B cell (primary cell): ENCODE measurements at regions not wholly inside any gene's neighbourhood (a gene's known extent, or its start where the extent isn't known, plus 50 kb on each side); places are given as distances from the start of the nearest gene placed in this dataset.

Experiments used
- ATAC-seq: fragments of 200-7000 bp; cut with Tn5 transposase; one replicate; pipeline ENCODE4 v1.10.0; 2021; ENCODE audit warnings: low read depth, mild to moderate bottlenecking, moderate number of reproducible peaks, moderate library complexity
- CTCF ChIA-PET: fragments of 350-600 bp; sonication (Branson Sonifier 250); formaldehyde crosslinking; loops from one replicate; lab custom pipeline; 2021; ENCODE audit warnings: antibody characterized with exemption, inconsistent platforms; lab: Charles Lee
- POLR2A ChIA-PET: fragments of 350-600 bp; sonication (Branson Sonifier 250); formaldehyde crosslinking; loops from one replicate; lab custom pipeline; 2021; ENCODE audit warnings: antibody characterized with exemption; lab: Charles Lee
- DNase-seq: peaks from one replicate; pipeline ENCODE4 v3.0.0; 2013
- H2AFZ ChIP-seq: 2 replicates; pipeline ENCODE4 v1.6.1; 2012; ENCODE audit warnings: mild to moderate bottlenecking, low read depth, low read length; ENCODE audit not compliant: insufficient read depth, poor library complexity, severe bottlenecking
- H3K27ac ChIP-seq, 2 donors: 1 replicate in 1 of 2; 2 replicates in 1 of 2; pipeline ENCODE4 v1.5.1; 2012 to 2013; ENCODE audit warnings: low read length in 2 of 2, mild to moderate bottlenecking in 2 of 2, moderate library complexity in 1 of 2
- H3K27me3 ChIP-seq, 4 experiments: fragments of 200-600 bp in 1 of 4; sonication (generic) in 1 of 4; replicated peaks in 1 of 4; 1 replicate in 2 of 4; 2 replicates in 2 of 4; pipeline versions ENCODE4 v1.6.1 to v1.7.0; 2013 to 2016; ENCODE audit warnings: low read length in 3 of 4, mild to moderate bottlenecking in 2 of 4, mixed read lengths in 1 of 4, moderate library complexity in 1 of 4; ENCODE audit not compliant: insufficient read depth in 4 of 4, control insufficient read depth in 3 of 4; ENCODE audit errors: control extremely low read depth in 1 of 4
- H3K36me3 ChIP-seq, 2 experiments: replicated peaks in 1 of 2; 1 replicate in 1 of 2; 2 replicates in 1 of 2; pipeline versions ENCODE4 v1.6.1 to v1.7.1; 2013; ENCODE audit warnings: low read length in 1 of 2; ENCODE audit not compliant: insufficient read depth in 2 of 2, control insufficient read depth in 1 of 2; ENCODE audit errors: control extremely low read depth in 1 of 2, extremely low read depth in 1 of 2
- H3K4me1 ChIP-seq, 2 donors: fragments of 200-600 bp in 1 of 2; sonication (generic) in 1 of 2; 1 replicate in 1 of 2; 2 replicates in 1 of 2; pipeline versions ENCODE4 v1.5.1 to v1.6.1; 2013 to 2017; ENCODE audit warnings: low read length in 2 of 2; ENCODE audit not compliant: control insufficient read depth in 2 of 2, insufficient read depth in 2 of 2
- H3K4me2 ChIP-seq: replicated peaks from 2 replicates; pipeline ENCODE3; 2012; ENCODE audit warnings: mild to moderate bottlenecking, low read depth, low read length; ENCODE audit not compliant: poor library complexity, severe bottlenecking
- H3K4me3 ChIP-seq, 5 experiments: fragments of 200-600 bp in 1 of 5; sonication (generic) in 1 of 5; 1 replicate in 3 of 5; 2 replicates in 2 of 5; pipeline versions ENCODE4 v1.5.1 to v1.7.0; 2011 to 2016; ENCODE audit warnings: low read length in 4 of 5, mild to moderate bottlenecking in 4 of 5, low read depth in 2 of 5, control low read depth in 1 of 5, moderate library complexity in 1 of 5; ENCODE audit not compliant: insufficient read depth in 1 of 5; ENCODE audit errors: control extremely low read depth in 1 of 5, extremely low read depth in 1 of 5
- H3K79me2 ChIP-seq: fragments of 200-600 bp; sonication (generic); one replicate; pipeline ENCODE4 v1.6.0; 2016; ENCODE audit warnings: low read length; ENCODE audit not compliant: control insufficient read depth, insufficient read depth
- H3K9ac ChIP-seq: fragments of 200-600 bp; sonication (generic); 2 replicates; pipeline ENCODE4 v1.6.1; 2017; ENCODE audit warnings: mild to moderate bottlenecking, low read length, moderate library complexity
- H3K9me3 ChIP-seq, 3 donors: one replicate each; pipeline versions ENCODE4 v1.6.1 to v1.7.1; 2013; ENCODE audit warnings: low read length in 2 of 3; ENCODE audit not compliant: control insufficient read depth in 2 of 3, insufficient read depth in 1 of 3; ENCODE audit errors: control extremely low read depth in 1 of 3
- H4K20me1 ChIP-seq: 2 replicates; pipeline ENCODE4 v1.6.0; 2012; ENCODE audit warnings: mild to moderate bottlenecking, low read length; ENCODE audit not compliant: insufficient read depth, control insufficient read depth, poor library complexity, severe bottlenecking
- H3K27ac Mint-ChIP-seq: one replicate; pipeline ENCODE4 v1.8.0; 2021; ENCODE audit warnings: mixed read lengths
- H3K27me3 Mint-ChIP-seq: one replicate; pipeline ENCODE4 v1.8.0; 2021; ENCODE audit warnings: mixed read lengths
- H3K4me1 Mint-ChIP-seq: one replicate; pipeline ENCODE4 v1.8.0; 2021; ENCODE audit warnings: mixed read lengths
- H3K4me3 Mint-ChIP-seq: one replicate; pipeline ENCODE4 v1.8.0; 2021; ENCODE audit warnings: mixed read lengths
- H3K9me3 Mint-ChIP-seq: one replicate; pipeline ENCODE4 v1.8.0; 2022; ENCODE audit warnings: mixed read lengths; ENCODE audit not compliant: insufficient read depth
- EZH2 ChIP-seq: IDR thresholded peaks from 2 replicates; pipeline ENCODE4 v1.6.1; 2012; ENCODE audit warnings: borderline replicate concordance, low read depth, mild to moderate bottlenecking, moderate library complexity, low read length; ENCODE audit not compliant: insufficient read depth, poor library complexity, severe bottlenecking
- WGBS: methylation state at CpG from one replicate; pipeline ENCODE4 v1.1.5; 2013; ENCODE audit warnings: missing lambda C conversion rate; ENCODE audit not compliant: insufficient coverage; 5-methylcytosine and 5-hydroxymethylcytosine counted together
- intact Hi-C: fragments of 100-400 bp; cut with micrococcal nuclease; formaldehyde crosslinking; loops from one replicate; pipeline ENCODE4 v1.10.0; 2022
- TF ChIP-seq, protein P1 (sequence below): fragments of 200-600 bp; IDR thresholded peaks from one replicate; pipeline ENCODE4 v1.8.0; 2022; ENCODE audit warnings: antibody characterized with exemption, mild to moderate bottlenecking

DNA sequence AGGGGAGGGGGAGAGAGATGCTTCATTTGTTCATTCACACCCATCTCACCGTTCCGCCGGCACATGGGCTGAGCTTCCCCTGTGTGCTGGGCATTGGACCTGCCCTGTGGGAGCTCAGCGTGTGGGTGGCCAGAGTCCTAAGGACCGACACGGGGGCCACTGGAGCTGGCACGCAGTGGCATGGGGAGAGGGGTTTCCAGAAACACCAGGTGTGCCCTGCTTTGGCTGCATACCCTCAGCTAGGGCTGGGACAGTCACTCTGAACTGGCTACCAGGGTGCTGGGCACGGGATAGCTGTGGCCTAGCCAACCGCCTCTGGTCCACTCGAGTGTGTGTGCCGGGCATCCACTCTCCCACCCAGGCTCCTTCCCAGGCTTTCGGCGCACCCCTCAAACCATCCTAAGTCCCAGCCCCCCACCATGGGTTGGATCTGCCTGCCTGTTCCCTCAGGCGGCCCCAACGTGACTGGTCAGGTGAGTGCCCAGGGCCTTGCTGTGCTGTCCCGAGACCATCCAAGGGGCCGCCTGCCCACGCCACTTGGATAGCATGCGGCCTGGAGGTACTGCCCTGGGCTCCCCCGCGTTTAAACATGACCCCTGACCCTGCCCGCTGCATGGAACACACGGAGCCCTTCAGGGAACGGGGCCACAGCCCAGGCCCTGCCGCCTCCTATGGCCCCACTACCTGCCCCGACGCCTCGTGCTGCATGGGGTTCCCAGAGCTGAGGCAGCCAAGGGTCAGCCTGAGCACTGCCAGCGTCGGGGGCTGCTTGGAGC, 51.6 kb upstream of the LINC01488 start:
- no peak for DNase-seq
- no peak overlapping the region for H2AFZ ChIP-seq
- peaks cover 0 to 11% (median 5%) of the 10 kb centered on the region in 3 donors for H3K9me3 ChIP-seq
- CTCF ChIA-PET: no interaction called here
- H3K36me3 ChIP-seq: no peaks in the 10 kb centered on the region
- peaks cover 0 to 17% (median 0%) of the 10 kb centered on the region in 4 experiments for H3K27me3 ChIP-seq
- no peak for TF ChIP-seq EZH2
- TF ChIP-seq, protein P1, sequence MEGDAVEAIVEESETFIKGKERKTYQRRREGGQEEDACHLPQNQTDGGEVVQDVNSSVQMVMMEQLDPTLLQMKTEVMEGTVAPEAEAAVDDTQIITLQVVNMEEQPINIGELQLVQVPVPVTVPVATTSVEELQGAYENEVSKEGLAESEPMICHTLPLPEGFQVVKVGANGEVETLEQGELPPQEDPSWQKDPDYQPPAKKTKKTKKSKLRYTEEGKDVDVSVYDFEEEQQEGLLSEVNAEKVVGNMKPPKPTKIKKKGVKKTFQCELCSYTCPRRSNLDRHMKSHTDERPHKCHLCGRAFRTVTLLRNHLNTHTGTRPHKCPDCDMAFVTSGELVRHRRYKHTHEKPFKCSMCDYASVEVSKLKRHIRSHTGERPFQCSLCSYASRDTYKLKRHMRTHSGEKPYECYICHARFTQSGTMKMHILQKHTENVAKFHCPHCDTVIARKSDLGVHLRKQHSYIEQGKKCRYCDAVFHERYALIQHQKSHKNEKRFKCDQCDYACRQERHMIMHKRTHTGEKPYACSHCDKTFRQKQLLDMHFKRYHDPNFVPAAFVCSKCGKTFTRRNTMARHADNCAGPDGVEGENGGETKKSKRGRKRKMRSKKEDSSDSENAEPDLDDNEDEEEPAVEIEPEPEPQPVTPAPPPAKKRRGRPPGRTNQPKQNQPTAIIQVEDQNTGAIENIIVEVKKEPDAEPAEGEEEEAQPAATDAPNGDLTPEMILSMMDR: no peak
- no peaks in the 10 kb centered on the region for H3K79me2 ChIP-seq
- no peak overlapping the region for H3K4me2 ChIP-seq
- Mint-ChIP-seq H3K4me3 (no peak overlapping the region), H3K27me3 (peaks cover 21% of the 10 kb centered on the region), H3K4me1 (no peaks in the 10 kb centered on the region), H3K9me3 (peaks cover 2% of the 10 kb centered on the region), H3K27ac (no peak overlapping the region)
- no peak for ATAC-seq
- WGBS: 97% methylated on average over 25 of the region's 30 CpGs
- no peaks in the 10 kb centered on the region for H4K20me1 ChIP-seq
- no peak overlapping the region for H3K27ac ChIP-seq
- intact Hi-C loops: no loop called here
- no peak overlapping the region for H3K9ac ChIP-seq
- H3K4me3 ChIP-seq: no peak overlapping the region
- POLR2A ChIA-PET: no interaction called here
- no peaks in the 10 kb centered on the region for H3K4me1 ChIP-seq

DNA sequence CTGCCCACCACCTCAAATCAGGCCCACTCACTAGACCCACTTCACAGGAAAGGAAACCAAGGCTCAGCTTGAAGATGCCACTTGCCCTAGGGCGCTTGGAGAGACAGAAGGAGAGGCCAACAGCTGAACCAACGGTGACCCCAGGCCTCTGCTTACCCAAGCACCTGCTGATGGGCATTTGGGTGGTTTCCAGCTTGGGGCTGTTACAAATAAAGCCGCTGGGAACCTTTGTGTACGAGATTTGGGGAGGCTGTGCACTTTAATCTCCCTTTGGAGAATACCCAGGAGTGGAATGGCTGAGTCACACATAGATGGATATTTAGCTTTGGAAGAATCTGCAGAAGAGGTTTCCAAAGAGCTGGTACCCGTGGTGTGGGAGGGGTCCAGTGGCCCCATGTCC, 50.9 kb upstream of the LINC01488 start:
- no peaks in the 10 kb centered on the region for H4K20me1 ChIP-seq
- H3K27ac Mint-ChIP-seq: no peak overlapping the region
- H3K4me1 Mint-ChIP-seq: no peaks in the 10 kb centered on the region
- H2AFZ ChIP-seq: no peak overlapping the region
- no peak overlapping the region for H3K9ac ChIP-seq
- ATAC-seq (no peak), DNase-seq (no peak)
- TF ChIP-seq, protein P1: no peak
- no peak for TF ChIP-seq EZH2
- peaks cover 25% of the 10 kb centered on the region for H3K27me3 Mint-ChIP-seq
- H3K4me1 ChIP-seq: no peaks in the 10 kb centered on the region
- H3K36me3 ChIP-seq: no peaks in the 10 kb centered on the region
- H3K27ac ChIP-seq: no peak overlapping the region
- WGBS: 82% methylated on average over 5 of the region's 5 CpGs
- H3K79me2 ChIP-seq: no peaks in the 10 kb centered on the region
- intact Hi-C loops: no loop called here
- H3K9me3 Mint-ChIP-seq: peaks cover 2% of the 10 kb centered on the region
- H3K27me3 ChIP-seq: peaks cover 0 to 18% (median 0%) of the 10 kb centered on the region in 4 experiments
- CTCF ChIA-PET: no interaction called here
- POLR2A ChIA-PET: no interaction called here
- H3K4me3 ChIP-seq: no peak overlapping the region
- H3K9me3 ChIP-seq: peaks cover 0 to 6% (median 0%) of the 10 kb centered on the region in 3 donors
- H3K4me2 ChIP-seq: no peak overlapping the region
- no peak overlapping the region for H3K4me3 Mint-ChIP-seq
